ENCODE measurements at regions not wholly inside any gene's neighbourhood (a gene's known extent, or its start where the extent isn't known, plus 50 kb on each side); places are given as distances from the start of the nearest gene placed in this dataset.

DNA sequence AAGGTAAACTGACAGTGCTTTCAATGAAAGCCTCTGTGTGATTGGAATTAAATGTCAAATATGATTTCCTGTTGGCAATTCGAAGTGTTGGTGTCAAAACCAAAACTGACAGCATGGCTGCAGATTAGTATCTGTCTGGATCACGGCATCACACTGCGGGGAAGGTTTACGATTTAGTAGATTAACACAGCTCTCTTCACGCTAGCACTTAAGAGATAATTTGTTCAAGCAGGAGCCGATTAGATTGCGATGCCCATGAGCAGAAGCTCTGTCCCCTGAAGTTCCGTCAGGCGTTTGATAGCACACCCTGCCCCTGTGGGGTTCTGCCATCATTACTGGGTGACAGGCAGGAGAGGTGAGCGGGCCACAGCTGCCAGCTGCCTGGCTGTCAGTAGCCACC, 279.5 kb upstream of the AUTS2 start:
- DNase-seq, result no peak
- Histone ChIP-seq H3K9me3 (no peaks in the 10 kb centered on the region), H3K4me1 (no peaks in the 10 kb centered on the region), H3K4me3 (ENCODE audit: low read depth, low read length) (peak overlapping the region; percentile 20; the same call in 1 of the 2 replicates), H3K27me3 (no peaks in the 10 kb centered on the region), H3K36me3 (no peaks in the 10 kb centered on the region)
- TF ChIP-seq, protein P1, sequence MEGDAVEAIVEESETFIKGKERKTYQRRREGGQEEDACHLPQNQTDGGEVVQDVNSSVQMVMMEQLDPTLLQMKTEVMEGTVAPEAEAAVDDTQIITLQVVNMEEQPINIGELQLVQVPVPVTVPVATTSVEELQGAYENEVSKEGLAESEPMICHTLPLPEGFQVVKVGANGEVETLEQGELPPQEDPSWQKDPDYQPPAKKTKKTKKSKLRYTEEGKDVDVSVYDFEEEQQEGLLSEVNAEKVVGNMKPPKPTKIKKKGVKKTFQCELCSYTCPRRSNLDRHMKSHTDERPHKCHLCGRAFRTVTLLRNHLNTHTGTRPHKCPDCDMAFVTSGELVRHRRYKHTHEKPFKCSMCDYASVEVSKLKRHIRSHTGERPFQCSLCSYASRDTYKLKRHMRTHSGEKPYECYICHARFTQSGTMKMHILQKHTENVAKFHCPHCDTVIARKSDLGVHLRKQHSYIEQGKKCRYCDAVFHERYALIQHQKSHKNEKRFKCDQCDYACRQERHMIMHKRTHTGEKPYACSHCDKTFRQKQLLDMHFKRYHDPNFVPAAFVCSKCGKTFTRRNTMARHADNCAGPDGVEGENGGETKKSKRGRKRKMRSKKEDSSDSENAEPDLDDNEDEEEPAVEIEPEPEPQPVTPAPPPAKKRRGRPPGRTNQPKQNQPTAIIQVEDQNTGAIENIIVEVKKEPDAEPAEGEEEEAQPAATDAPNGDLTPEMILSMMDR (IDR thresholded peaks at IDR 0.05; ENCODE audit: low read depth, low read length), result no peak

DNA sequence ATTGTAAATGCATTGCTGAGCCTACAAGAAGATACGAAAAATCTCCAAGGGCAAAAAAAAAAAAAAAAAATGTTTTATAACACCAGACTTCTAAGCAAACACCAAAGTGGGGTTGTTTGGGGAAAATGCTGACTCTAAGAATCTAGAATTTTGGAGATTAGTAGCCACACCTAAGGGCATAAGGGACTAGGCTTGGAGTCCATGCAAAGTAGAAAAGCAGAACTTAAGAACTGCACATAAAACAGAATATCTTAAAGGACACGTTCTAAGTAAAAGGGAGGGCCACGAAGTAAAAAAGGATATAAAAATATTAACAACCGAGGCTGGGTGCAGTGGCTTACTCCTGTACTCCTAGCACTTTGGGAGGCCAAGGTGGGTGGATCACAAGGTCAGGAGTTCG, 269.8 kb upstream of the AUTS2 start:
- DNase-seq, result no peak
- no peak overlapping the region for H3K4me3 ChIP-seq (ENCODE audit: low read depth, low read length)
- H3K4me1 ChIP-seq, result no peaks in the 10 kb centered on the region
- no peaks in the 10 kb centered on the region for H3K27me3 ChIP-seq
- no peaks in the 10 kb centered on the region for H3K36me3 ChIP-seq
- TF ChIP-seq, protein P1 (IDR thresholded peaks at IDR 0.05; ENCODE audit: low read depth, low read length), result no peak
- no peaks in the 10 kb centered on the region for H3K9me3 ChIP-seq

DNA sequence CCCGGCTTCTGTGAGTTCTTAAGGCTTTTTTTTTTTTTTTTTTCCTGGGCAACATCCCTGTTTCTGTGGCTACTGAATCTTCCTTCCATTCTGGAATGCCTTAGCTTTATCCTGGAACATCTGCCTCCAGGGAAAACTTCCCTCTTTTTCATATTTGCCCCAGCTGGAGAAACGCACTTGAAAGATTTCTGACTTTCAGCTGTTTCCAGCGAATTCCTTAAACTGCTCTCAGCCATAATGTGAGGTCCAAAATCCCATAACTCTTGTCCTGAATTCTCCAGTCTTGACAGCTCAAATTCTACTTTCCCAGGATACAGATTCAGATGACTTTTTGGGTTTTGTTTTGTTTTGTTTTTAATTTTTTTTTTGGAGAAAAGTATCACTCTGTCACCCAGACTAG, 263.6 kb upstream of the AUTS2 start:
- no peak for DNase-seq
- Histone ChIP-seq H3K27me3 (no peaks in the 10 kb centered on the region), H3K9me3 (no peaks in the 10 kb centered on the region), H3K36me3 (no peaks in the 10 kb centered on the region), H3K4me1 (peaks cover 9% of the 10 kb centered on the region; the same call in 1 of the 2 replicates), H3K4me3 (ENCODE audit: low read depth, low read length) (no peak overlapping the region)
- TF ChIP-seq, protein P1 (IDR thresholded peaks at IDR 0.05; ENCODE audit: low read depth, low read length), result no peak

DNA sequence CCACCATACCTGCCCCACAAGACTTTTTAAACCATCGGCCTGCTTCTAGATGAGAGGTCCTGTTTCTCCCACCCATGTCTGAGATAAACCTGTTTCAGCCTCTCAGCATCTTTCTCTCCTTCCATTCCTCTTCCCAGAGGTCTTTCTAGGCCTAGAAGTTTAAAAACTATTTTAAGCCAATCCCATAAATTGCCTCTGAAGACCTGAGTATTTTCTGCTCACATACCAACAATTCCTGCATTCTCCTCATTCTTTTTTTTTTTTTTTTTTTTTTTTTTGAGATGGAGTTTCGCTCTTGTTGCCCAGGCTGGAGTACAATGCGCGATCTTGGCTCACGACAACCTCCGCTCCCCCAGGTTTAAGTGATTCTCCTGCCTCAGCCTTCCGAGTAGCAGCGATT, 262.9 kb upstream of the AUTS2 start:
- TF ChIP-seq, protein P1 (IDR thresholded peaks at IDR 0.05; ENCODE audit: low read depth, low read length), result no peak

DNA sequence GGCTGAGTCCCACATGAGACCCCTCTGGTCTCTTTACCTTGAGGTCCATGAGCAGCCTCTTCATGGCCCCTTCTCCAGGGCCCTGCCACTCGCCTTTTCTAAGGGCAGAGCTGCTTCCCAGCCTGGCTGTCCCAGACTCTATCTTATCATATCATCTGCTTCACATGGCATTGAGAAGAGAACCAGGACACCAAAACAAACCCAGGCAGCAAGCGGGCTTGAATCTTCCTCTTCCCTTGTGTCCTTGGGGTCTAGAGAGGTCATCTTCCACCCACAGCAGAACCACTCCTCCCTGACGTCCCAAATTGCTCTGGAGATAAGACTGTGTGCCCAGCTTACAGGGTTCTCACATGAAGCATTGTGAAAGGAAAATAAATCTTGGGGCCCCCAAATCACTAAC, 261.3 kb upstream of the AUTS2 start:
- Histone ChIP-seq H3K36me3 (no peaks in the 10 kb centered on the region), H3K4me1 (peaks cover 9% of the 10 kb centered on the region; the same call in 1 of the 2 replicates), H3K27me3 (no peaks in the 10 kb centered on the region), H3K9me3 (no peaks in the 10 kb centered on the region), H3K4me3 (ENCODE audit: low read depth, low read length) (no peak overlapping the region)
- peak; percentile 16 for DNase-seq
- TF ChIP-seq, protein P1 (IDR thresholded peaks at IDR 0.05; ENCODE audit: low read depth, low read length), result no peak

More for the DNA sequence above, 262.9 kb upstream of the AUTS2 start:
- DNase-seq, result no peak
- no peaks in the 10 kb centered on the region for H3K27me3 ChIP-seq
- H3K36me3 ChIP-seq, result no peaks in the 10 kb centered on the region
- H3K9me3 ChIP-seq, result no peaks in the 10 kb centered on the region
- H3K4me3 ChIP-seq (ENCODE audit: low read depth, low read length), result no peak overlapping the region
- peaks cover 9% of the 10 kb centered on the region; the same call in 1 of the 2 replicates for H3K4me1 ChIP-seq

DNA sequence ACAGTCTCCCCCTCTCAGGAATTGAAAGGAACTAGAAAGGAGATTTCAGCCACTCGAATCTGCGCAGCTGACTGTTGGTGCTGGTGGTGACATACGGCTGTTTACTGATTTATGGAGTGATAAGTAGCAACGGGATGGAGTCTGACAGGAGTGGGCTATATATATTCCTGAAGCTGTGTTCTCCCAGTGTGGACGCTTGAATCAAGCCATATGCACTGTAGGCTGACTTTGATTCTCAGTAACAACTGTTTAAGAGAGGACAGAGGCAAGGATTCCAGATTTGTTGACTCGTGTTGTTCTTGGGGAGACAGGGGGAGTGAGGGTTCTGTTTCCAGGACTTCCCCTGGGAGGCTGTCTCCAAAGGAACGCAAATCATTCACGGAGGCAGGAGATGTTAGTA, 260.1 kb upstream of the AUTS2 start:
- TF ChIP-seq, protein P1 (IDR thresholded peaks at IDR 0.05; ENCODE audit: low read depth, low read length), result no peak
- DNase-seq, result no peak
- H3K36me3 ChIP-seq, result no peaks in the 10 kb centered on the region
- no peaks in the 10 kb centered on the region for H3K9me3 ChIP-seq
- H3K27me3 ChIP-seq, result no peaks in the 10 kb centered on the region
- peaks cover 9% of the 10 kb centered on the region; the same call in 1 of the 2 replicates for H3K4me1 ChIP-seq
- H3K4me3 ChIP-seq (ENCODE audit: low read depth, low read length), result no peak overlapping the region
